ENCODE measurements at regions not wholly inside any gene's neighbourhood (a gene's known extent, or its start where the extent isn't known, plus 50 kb on each side); places are given as distances from the start of the nearest gene placed in this dataset.

- CTCF ChIA-PET (ENCODE audit: partially characterized antibody) = no interaction called here
- Histone ChIP-seq H3K56ac (replicated peaks; ENCODE audit: insufficient read length, low read depth, low read length) (no peak overlapping the region), H3K27me3 (replicated peaks in 1 of 4; ENCODE audit: control insufficient read depth in 3 of 4, extremely low read depth in 1 of 4, insufficient read depth in 3 of 4, low read length in 3 of 4) (no peaks in the 10 kb centered on the region), H2BK120ac (replicated peaks; ENCODE audit: low read depth, low read length) (no peak overlapping the region), H2BK5ac (ENCODE audit: low read depth, low read length) (no peak overlapping the region), H2AFZ (ENCODE audit: low read length) (no peak overlapping the region), H4K8ac (ENCODE audit: extremely low read depth, insufficient read depth, low read length) (no peak overlapping the region; the same call in 1 of the 2 replicates), H3K23ac (ENCODE audit: insufficient read length) (no peak overlapping the region), H4K5ac (ENCODE audit: insufficient read length, low read depth, low read length) (no peak overlapping the region), H3K4me3 (ENCODE audit: extremely low read depth in 1 of 4, insufficient read depth in 2 of 4, low read depth in 3 of 4, low read length in 4 of 4) (no peak overlapping the region), H3K14ac (ENCODE audit: insufficient read length) (no peak overlapping the region), H2BK15ac (ENCODE audit: low read length) (no peak overlapping the region), H3K9me3 (ENCODE audit: insufficient read depth in 2 of 2, low read depth in 1 of 2, low read length in 1 of 2) (no peaks in the 10 kb centered on the region), H4K91ac (replicated peaks; ENCODE audit: insufficient read length, low read length) (no peak overlapping the region), H3K4me2 (ENCODE audit: insufficient read depth in 1 of 2, low read depth in 2 of 2, low read length in 2 of 2) (no peak overlapping the region), H3K4ac (replicated peaks; ENCODE audit: insufficient read length, low read depth, low read length) (no peak overlapping the region), H3K23me2 (ENCODE audit: low read depth, low read length) (no peaks in the 10 kb centered on the region), H3K9ac (replicated peaks in 1 of 4; ENCODE audit: extremely low read depth in 1 of 4, low read depth in 3 of 4, low read length in 3 of 4) (no peak overlapping the region), H2AK5ac (ENCODE audit: low read depth, low read length) (no peak overlapping the region), H3K4me1 (replicated peaks in 1 of 4; ENCODE audit: control insufficient read depth in 3 of 4, insufficient read depth in 4 of 4, low read length in 3 of 4) (no peaks in the 10 kb centered on the region), H2BK20ac (ENCODE audit: low read length) (no peak overlapping the region), H3K18ac (ENCODE audit: extremely low read depth, low read length) (no peak overlapping the region), H3K36me3 (ENCODE audit: control insufficient read depth in 2 of 4, insufficient read depth in 4 of 4, low read length in 3 of 4) (no peaks in the 10 kb centered on the region), H3K79me1 (ENCODE audit: low read depth, low read length) (no peaks in the 10 kb centered on the region), H3K79me2 (ENCODE audit: control insufficient read depth in 1 of 2, insufficient read depth in 2 of 2, low read length in 2 of 2) (no peaks in the 10 kb centered on the region), H2BK12ac (ENCODE audit: low read depth, low read length) (no peak overlapping the region), H4K20me1 (replicated peaks in 1 of 2; ENCODE audit: control insufficient read depth in 1 of 2, insufficient read depth in 2 of 2, low read length in 2 of 2) (no peaks in the 10 kb centered on the region), H3K27ac (ENCODE audit: low read depth, low read length) (no peak overlapping the region)
- DNase-seq (ENCODE audit: low read depth in 1 of 2, low spot score in 2 of 2) = no peak
- FAIRE-seq = no peak
- 80% methylated on average over 6 of the region's 6 CpGs; no CpG with 5 or more reads in 1 of the 2 experiments for WGBS, 2 experiments (ENCODE audit: extremely low coverage in 1 of 2, insufficient coverage in 1 of 2, insufficient read length in 1 of 2, insufficient replicate concordance in 2 of 2, low coverage in 1 of 2, low lambda C conversion rate in 2 of 2, missing lambda C conversion rate in 1 of 2)
- POLR2A ChIA-PET (ENCODE audit: partially characterized antibody) = no interaction called here
- TF ChIP-seq NRF1 (IDR thresholded peaks at IDR 0.05; ENCODE audit: low read depth, low read length) (no peak), TBP (IDR thresholded peaks at IDR 0.05; ENCODE audit: low read depth, low read length) (no peak), CBX8 (IDR thresholded peaks at IDR 0.05; ENCODE audit: borderline replicate concordance, low read depth, low read length) (no peak), GABPA (IDR thresholded peaks at IDR 0.05; ENCODE audit: borderline replicate concordance, insufficient read depth, low read length) (no peak), KDM1A (IDR thresholded peaks at IDR 0.05; ENCODE audit: borderline replicate concordance, low read length) (no peak), USF2 (IDR thresholded peaks at IDR 0.05; ENCODE audit: low read length) (no peak), CTBP2 (IDR thresholded peaks at IDR 0.05; ENCODE audit: borderline replicate concordance, insufficient read depth, insufficient read length, low read length) (no peak), POLR2AphosphoS5 (IDR thresholded peaks at IDR 0.05; ENCODE audit: low read depth, low read length) (no peak), HDAC6 (IDR thresholded peaks at IDR 0.05; ENCODE audit: low read depth, low read length) (no peak), RXRA (IDR thresholded peaks at IDR 0.05; ENCODE audit: insufficient read depth, low read depth, low read length) (no peak), FOSL1 (IDR thresholded peaks at IDR 0.05; ENCODE audit: insufficient read depth, low read depth, low read length) (no peak), POU5F1 (IDR thresholded peaks at IDR 0.05; ENCODE audit: low read depth, low read length) (no peak)
Observed at GRCh38 chr18:68397241-68398035, 317.5 kb downstream of the TMX3 start.
